HEK293 (cell line): ENCODE measurements at regions not wholly inside any gene's neighbourhood (a gene's known extent, or its start where the extent isn't known, plus 50 kb on each side); places are given as distances from the start of the nearest gene placed in this dataset.

Source experiments
- ZNF10 ChIP-seq: fragments of 450-650 bp; formaldehyde crosslinking; IDR thresholded peaks from 2 replicates; pipeline ENCODE4 v1.5.1; 2017; ENCODE audit warnings: missing biosample characterization, missing genetic modification characterization
- ZNF623 ChIP-seq: fragments of 450-650 bp; formaldehyde crosslinking; IDR thresholded peaks from 2 replicates; pipeline ENCODE4 v1.5.1; 2016; ENCODE audit warnings: missing biosample characterization, missing genetic modification characterization
- TF ChIP-seq, protein P1 (sequence below): fragments of 450-650 bp; formaldehyde crosslinking; IDR thresholded peaks from 2 replicates; pipeline ENCODE4 v1.5.1; 2016; ENCODE audit warnings: missing biosample characterization, missing genetic modification characterization

DNA sequence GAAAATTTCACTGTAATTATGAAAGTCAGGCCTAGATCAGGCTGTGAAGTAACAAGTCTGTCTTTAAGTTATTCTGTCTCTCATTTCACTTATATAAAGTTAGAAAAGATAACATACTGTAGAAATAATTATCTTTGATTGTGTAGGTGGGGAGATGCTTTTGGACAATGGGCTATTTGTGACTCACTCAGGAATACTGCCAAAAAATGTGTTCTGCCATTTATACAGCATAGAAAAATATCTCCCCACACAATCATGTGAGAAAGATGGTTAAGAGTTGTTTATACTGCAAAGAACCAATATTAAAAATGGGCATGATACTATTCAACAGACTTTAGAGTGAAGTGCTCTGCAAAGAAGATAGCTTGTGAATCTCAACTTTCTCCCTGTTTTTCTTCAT is 95.0 kb upstream of the GABRA2 start:
- TF ChIP-seq, protein P1, sequence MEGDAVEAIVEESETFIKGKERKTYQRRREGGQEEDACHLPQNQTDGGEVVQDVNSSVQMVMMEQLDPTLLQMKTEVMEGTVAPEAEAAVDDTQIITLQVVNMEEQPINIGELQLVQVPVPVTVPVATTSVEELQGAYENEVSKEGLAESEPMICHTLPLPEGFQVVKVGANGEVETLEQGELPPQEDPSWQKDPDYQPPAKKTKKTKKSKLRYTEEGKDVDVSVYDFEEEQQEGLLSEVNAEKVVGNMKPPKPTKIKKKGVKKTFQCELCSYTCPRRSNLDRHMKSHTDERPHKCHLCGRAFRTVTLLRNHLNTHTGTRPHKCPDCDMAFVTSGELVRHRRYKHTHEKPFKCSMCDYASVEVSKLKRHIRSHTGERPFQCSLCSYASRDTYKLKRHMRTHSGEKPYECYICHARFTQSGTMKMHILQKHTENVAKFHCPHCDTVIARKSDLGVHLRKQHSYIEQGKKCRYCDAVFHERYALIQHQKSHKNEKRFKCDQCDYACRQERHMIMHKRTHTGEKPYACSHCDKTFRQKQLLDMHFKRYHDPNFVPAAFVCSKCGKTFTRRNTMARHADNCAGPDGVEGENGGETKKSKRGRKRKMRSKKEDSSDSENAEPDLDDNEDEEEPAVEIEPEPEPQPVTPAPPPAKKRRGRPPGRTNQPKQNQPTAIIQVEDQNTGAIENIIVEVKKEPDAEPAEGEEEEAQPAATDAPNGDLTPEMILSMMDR (tag by site-specific recombination), result no peak
- TF ChIP-seq ZNF623 (tag by site-specific recombination), result no peak
- no peak for TF ChIP-seq ZNF10 (tag by site-specific recombination)
